Kidney tubule cell (primary cell): ENCODE measurements at regions not wholly inside any gene's neighbourhood (a gene's known extent, or its start where the extent isn't known, plus 50 kb on each side); places are given as distances from the start of the nearest gene placed in this dataset.
A peak's percentile ranks its signal among the peaks of the same experiment; 100 is the strongest.

Source experiments
- DNase-seq: peaks from one replicate; pipeline ENCODE4 v3.0.0-alpha.2; 2018; ENCODE audit warnings: low spot score

DNA sequence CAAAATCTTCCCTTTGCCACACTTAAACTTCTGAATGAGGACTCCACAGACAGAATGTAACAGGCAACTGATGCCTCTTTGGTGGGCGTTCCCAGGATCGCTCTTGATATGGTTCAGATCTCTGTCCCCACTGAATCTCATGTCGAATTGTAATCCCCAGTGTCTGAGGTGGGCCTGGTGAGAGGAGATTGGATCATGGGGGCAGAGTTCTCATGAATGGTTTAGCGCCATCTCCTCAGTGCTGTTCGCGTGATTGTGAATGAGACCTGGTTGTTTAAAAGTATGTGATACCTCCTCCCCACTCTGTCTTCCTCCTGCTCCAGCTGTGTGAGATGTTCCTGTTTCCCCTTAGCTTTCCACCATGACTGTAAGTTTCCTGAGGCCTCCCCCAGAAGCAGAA lies 111.1 kb upstream of the SLC66A3 start:
- no peak for DNase-seq

DNA sequence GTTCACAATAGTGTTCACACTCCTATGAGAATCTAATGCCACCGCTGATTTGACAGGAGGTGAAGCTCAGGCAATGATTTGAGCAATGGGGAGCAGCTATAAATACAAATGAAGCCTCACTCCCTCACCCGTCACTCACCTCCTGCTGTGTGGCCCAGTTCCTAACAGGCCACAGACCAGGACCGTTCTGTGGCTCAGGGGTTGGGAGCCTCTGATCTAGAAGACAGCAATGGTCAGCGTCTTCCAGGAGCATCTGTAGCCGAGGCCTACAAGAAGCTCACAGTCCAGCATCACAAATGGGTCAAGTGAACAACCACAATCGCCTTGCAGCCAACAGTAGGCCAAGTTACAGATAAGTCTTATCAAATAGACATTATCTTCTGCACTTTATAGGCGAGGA lies 110.0 kb upstream of the SLC66A3 start:
- DNase-seq = no peak

DNA sequence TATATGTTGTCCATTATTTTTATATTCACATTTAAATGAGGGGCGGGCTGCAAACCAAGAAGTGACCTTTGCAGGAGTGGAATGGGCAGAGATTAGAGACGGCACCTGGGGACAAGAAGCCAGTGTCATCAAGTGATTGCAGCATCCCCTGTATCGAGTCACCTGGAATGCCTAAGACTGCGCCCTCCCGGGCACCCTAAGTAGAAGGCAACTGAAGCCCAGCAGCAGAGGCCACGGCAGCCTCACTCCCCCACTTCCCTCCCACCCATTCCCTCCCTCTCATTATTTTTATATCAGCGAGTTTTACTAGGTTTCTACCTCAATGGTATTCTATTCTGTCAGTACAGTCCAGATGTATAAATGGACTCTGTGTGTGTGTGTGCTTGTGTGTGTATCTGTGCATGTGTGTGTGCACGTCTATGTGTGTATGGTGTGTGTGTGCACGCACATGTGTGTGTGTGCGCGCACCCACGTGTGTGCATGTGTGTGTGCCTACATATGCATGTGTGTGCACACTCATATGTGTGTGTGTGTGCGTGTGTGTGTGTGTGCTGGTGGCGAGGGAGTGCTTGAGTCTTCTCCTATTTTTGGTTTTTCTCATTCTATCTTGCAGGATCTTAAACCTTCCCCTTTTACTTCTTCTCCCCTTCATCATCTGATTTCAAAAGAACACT lies 106.8 kb upstream of the SLC66A3 start:
- no peak for DNase-seq

DNA sequence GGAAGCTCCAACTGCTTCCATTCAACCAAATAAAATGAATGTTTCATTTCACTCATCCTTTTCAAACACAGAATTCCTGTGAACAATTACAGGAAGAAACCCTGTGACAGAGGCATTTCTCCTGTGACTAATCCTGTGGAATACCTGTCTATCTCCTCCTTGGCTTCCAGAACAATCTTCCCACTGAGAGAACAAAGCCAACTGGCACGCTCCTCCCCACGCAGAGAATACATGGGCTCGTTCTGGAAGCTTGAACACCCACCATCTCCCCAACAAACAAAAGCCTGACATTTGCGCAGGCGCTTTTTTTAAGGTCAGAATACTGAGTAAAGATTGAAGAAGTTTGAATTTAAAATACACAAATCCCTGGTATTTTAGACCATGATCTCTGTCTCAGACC lies 104.7 kb upstream of the SLC66A3 start:
- peak; percentile 28 for DNase-seq

DNA sequence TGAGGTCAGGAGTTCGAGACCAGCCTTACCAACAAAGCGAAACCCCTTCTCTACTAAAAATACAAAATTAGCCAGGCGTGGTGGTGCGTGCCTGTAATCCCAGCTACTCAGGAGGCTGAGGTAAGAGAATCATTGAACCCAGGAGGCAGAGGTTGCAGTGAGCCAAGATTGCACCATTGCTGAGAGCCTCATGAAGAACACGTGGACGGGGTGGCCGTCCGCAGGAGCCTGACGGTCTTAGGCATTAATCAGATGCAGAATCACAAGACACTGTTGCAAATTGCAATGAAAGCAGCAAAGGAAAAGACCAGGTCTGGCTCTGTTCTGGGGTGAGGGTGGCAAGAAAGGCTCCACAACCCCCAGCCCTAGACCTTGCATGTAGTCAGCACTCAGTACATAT lies 104.0 kb upstream of the SLC66A3 start:
- DNase-seq = no peak

DNA sequence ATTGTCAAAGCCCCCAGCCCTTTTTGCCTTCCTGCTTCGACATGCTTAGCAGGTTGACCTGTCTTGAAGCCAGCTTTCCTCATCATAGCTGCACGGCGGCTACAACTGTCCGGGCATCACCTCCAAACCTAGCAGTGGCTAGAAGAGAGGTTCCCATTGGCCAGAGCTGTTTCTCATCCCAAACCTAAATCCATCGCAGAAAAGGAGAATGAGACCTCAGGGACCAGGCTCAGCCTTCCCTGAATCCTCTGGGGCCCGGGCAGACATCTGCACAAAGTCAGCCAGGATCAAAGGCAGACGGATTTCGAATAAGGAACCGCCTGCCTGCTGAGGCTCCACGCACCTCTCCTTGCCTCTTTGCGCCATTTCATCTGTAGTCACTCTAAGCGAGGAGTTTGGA lies 101.7 kb upstream of the SLC66A3 start:
- DNase-seq = no peak

DNA sequence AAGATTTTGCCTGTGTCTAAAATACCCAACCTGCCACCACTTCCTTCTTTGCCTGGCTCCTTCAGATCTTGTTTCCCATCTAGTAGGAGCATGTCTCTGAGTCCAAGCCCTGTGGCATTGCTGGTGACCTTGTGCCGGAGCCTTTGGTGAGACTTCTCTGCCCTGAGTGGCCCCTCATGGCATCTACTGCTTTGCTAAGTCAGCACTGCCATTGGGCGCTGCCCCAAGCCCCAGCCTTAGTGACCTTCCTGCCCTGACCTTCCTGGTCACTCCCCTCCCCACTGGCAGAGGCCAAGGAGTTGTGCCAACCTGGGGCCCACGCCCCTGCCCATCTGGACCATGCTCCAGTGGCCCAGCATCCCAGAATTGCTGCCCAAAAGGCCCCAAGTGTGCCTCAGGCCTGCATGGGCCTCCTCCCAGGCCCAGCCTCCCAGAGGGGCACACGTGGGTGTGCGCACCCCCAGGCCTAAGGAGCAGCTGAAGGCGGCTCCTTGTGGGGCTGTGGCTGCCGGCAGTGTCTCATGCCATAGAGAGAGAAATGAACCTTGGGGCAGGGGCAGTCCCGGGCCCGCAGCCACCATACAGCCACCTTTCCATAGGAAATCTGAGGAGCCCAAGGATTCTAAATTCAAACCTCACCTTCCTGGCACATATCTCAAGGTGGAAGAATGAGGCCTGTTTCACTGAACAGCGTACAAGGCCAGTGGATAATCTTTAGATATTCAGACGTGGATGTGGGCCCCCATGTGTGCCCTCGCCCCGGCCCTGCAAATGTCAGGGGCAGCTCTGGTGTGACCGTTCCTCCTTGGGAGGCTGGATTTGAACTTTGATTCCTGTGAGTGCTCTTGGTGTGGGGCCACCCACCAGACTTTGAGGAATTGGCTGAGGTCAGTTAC lies 100.2 kb upstream of the SLC66A3 start:
- DNase-seq = no peak

DNA sequence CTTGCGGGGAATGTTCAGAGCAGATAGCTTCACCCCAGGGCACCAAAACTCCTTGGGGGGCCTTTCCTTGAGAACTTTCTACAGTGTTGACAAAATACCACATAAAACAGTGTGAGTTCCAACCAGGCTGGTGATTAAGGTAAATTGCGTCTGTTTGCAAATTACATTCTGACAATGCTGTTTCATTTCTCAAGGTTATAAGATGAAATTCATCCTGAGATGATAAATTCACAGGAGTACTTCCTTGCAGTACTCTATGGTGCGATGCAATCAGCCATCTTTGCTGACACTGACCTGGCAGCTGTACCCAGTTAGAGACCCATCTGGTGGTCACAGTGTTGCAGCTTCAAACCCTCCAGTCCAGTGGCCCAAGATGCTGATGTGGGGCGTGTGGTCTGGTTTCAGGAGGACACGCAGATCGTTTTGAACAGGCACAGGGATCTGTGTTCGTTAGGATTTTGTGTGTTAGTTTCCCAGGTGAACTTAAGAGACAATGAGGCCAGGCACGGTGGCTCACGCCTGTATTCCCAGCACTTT lies 99.5 kb upstream of the SLC66A3 start:
- no peak for DNase-seq

DNA sequence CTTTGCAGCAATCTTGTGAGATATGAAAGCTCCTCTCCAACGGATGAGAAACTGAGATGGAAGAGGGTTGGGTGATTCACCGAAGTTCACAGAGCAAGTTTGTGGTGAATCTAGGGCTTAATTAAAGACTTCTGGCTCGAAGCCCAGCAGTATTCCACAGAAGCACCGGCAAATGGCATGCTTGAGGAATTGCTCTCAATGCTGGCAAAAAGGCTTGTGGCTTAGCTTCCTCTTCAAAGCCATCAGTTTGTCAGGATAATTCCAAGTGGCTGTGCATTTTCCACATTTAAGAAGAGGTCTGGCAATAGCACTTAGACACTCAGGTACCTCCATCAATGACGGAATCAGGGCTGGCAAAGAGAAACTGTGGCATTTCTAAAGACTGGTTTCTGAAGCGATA lies 98.7 kb upstream of the SLC66A3 start:
- DNase-seq = peak; percentile 90

DNA sequence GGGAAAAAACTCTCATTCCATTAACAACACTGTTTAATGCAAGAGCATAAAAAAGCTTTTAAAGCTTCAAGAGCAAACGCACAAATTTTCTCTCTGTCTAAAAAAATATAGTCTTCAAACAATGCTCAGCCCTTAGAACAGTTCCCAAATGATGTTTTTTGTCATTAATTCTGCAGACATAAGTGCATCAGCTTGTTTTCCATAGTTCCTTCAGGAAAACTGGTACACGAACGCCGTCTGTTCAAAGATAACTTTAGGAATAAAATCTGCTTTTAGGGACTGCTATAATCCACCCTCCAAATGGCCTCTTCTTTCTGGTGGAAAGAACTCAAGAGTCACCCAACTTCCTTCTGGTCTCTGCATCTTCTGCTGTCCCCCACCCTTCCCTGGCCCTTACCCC lies 98.2 kb upstream of the SLC66A3 start:
- no peak for DNase-seq

DNA sequence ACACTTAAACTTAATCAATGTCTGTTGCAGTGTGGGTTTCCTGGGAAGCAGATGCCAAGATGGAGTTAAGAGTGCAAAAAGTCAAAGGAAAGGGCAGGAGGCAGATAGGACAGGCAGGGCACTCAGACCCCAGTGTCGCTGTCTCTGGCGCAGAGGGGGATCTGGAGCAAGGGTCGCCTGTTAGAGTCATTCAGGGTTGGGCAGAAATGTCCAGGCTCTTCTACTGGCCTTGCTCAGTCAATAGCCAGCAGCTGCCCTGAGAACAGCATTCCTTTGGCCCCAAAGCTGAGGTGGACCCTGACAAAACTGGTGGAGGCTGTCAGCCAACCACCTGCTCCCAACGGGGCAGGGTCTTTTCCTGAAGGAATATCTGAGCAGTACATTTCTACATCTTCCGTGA lies 97.1 kb upstream of the SLC66A3 start:
- no peak for DNase-seq

DNA sequence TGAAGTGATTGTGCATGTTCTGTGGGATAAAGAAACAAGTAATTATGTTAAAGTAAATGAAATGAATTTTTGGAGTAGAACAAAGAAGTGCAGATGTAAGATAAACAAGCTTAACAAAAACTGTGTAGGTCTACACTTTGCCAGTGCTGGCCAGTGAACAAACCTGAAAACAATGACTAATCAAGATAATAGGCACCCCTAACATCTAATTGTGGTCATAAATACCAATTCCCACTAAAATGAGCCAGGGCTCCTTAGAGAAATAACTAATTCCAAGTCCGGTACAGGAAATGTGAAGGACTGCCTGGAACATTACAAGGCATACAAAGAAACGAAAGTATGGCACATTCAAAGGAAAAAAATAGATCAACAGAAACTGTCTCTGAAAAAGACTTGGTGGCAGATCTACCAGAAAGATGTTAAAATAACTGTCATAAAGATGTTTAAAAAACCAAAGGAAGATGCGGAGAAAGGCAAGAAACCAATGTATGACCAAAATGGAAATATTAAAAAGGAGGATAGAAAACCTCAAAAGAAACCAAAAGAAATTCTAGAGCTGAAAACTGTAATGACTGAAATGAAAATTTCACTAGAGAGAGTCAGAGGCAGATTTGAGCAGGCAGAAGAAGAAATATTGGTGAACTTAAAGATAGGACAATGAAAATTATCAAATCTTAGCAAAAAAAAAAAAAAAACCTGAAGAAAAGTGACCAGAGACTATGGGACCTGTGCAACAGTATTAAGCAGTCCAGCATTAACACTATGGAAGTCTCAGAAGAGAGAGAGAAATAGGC lies 94.7 kb upstream of the SLC66A3 start:
- DNase-seq = no peak

DNA sequence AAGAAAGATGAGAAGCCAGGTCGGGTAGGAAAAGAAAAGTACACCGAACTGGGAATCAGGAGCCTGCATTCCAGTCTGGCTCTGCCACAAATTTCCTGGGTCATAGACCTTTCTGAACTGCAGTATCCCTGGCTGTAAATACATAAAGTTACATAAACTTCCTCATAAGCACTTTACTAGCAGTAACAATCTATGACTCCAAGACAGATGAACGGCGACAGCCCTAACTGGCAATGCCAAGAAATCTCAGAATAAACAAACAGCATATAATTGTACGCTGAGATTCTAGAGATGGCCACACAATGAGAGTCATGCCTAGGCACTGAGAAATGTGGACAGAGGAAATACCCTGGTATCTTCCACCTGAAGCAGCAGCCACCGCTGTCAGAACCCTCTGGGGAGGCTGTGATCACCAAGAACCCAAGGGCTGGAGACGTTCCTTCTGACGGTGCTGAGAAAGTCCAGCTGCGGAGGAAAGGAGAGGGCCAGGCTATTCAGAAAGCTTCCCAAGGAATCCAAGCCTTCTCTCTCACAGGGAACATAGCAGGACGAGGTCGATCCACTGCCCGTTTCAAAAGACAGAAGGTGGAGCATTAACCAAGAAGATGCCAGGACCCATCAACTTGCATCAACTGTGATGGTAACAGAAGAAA lies 89.3 kb upstream of the SLC66A3 start:
- DNase-seq = no peak

DNA sequence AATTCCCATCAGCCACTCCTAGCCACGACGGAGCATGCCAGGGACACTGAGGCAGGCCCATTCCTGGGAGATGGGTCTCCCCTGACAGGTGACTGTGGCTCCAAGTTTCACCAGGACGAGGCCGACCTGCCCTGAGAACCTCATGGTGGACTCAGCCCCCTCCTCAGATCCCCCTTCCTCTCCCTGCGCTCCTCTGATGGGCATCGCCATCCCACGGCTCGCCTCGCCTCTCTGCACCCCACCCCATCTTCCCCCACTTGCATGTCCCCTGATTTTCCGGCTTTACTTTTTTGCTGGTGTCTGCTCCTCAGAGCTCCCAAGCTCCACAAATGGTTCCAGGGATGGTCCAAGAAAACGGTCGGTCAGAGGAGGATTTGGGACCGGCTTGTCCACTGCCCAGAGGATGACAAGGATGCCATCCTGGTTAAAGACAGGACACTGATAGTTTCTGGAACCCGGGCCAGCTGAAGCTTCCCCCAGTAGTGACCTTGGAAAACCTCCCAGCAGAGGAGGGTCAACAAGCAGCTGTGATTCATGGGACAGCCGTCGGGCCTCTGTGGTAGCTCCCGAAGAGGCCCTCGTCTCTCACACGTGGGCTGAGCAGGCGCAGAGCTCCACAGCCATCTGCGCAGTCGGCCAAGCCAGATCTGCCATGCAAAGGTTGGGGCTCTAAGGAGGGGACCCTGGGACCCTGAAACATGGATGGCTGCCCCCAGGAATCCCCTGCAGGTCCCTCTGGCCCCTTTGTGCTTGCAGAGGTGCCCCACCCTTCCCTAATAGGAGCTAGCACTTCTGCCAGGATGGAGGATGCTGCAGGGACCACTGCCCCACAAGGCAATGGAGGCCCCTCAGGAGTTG lies 87.8 kb upstream of the SLC66A3 start:
- no peak for DNase-seq

DNA sequence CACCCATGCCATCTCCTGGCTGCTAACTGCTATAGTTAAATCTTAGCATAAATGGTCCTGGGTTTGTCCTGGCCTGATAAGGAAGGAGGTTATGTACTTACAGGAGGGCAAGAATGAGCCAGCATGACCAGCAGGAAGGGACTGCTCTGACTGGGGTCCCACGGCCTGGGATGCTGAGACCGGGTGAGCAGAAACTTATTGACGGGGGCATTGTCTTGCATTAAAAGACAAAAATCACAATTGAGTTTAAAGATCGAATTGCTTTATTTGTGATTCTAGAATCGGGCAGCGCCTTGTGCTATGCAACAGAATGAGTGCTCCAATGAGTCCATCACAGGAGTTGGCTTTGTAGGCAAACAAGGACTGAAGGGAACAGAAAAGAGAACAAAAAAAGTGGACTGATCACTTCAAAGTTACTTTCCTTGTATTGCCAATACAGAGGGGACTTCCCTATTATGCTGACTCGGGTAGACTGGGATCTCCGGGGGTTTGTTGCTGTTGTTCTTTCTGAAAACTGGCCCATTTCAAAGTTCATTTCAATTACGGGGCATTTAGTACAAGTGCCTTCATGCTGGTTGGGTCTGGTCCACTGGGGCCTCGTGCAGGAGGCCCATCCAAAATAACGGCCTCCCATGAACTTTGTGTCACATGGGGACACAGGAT lies 87.1 kb upstream of the SLC66A3 start:
- no peak for DNase-seq

DNA sequence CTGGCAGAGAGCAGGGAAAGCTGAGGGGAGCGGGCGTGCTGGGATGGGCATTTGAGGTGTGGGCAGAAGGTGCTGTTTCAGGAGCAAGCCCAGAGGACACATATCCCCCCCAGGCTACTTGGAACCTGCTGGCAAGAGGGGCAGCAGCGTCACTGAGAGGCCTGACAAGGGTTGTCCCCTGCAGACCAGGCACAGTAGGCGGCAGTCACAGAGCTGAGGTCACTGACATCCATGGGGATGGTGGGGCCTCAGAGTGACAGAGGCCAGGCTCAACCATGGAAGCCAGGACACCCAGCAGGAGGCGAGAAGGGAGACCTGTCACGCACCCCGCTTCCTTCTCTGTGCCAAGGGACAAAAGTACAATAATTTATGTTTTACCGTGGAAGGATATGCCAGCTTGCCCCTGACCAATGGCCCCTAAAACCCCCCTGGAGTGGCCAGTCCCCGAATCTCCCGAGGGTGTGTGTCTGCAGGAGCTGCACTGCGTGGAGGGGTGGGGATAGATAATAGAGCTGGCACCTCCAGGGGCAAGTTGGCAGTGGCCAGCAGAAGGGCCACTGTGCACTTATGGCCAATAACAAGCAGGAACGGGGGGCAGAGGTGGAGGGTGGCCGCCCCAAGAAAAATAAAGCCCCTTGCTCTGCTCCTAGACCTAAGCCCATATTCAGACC lies 86.3 kb upstream of the SLC66A3 start:
- DNase-seq = no peak

DNA sequence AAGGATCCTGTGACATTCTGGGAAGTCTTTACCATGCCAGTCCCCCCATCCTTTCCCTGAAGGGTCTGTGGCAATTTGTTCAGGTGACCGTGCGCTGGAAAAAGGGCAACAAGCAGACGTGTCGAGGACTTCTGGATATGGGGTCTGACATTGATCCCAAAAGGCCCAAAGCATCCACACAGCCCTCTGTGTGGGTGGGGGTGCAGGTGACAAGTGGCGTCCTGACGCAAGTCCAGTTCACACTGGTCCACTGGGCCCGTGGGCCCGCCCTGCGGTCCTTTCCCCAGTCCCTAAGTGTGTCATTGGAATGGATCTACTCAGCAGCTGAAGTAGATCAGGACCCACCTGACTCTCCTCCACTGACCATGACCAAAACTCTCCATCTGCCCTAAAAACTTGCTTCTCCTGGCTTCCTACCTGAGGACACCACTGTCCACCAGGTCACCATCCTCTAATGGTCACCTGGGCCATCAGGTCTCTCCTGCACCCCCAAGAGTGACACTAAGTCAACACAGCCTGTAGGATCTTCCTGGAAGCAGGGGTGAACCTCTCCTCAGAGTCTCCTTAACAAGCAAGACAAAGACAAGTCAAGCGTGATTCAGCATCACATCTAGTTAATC lies 85.6 kb upstream of the SLC66A3 start:
- DNase-seq = no peak

DNA sequence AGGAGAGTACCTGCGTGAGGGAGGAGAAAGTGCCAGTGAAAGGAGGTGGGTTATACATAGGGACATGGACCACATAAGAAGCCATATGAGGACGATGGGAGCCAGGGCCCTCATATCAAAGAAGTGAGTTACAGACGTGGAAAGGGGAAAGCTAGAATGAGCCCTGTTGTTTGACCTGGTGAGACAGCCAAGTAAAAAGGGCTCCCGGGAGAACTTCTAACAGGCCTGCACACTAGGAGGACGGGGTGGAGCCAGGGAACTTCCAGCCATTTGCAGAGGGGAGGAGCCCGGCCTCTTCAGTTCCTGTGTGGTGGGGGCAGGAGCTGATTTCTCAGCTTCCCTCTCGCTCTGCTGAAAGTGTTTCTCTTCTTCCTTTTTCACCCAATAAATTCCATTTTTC lies 84.1 kb upstream of the SLC66A3 start:
- no peak for DNase-seq

DNA sequence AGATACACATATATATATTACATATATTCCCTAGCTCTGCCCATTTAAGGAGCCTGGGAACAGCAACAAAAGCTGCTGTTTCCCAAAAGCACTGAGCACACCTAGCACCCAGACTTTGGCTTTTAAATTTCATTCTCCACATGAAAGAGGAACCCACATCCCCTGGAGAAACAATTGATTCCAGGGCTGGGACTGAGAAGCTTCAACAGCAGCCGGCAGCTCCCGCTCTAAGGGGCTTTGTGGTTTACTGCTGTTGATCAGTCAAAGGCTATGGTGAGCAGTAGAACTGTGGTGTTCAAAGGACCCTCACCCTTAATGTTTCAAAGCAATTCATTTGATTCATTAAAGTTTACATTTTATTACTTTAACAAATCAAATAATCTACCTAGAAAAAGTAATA lies 83.3 kb upstream of the SLC66A3 start:
- no peak for DNase-seq

DNA sequence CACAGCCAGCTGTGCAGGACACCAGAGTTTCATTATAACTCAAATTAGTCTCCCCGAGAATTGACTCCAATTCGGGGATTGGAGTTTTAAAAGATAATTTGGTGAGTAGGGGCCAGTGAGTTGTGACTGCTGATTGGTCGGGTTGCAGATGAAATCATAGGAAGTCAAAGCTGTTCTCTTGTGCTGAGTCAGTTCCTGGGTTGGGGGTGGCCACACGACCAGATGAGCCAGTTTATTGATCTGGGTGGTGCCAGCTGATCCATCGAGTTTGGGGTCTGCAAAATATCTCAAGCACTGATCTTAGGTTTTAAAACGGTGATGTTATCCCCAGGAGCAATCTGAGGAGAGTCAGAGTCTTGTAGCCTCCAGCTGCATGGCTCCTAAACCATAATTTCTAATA lies 82.7 kb upstream of the SLC66A3 start:
- DNase-seq = no peak
